BE2C (cell line): ENCODE measurements at regions not wholly inside any gene's neighbourhood (a gene's known extent, or its start where the extent isn't known, plus 50 kb on each side); places are given as distances from the start of the nearest gene placed in this dataset.

Experiments used
- DNase-seq: peaks from one replicate; pipeline ENCODE4 v3.0.0-alpha.2; 2020
- H3K27me3 ChIP-seq: fragments of 250-450 bp; sonication (Bioruptor Pico); 2 replicates; pipeline ENCODE4 v1.5.1; 2020; ENCODE audit warnings: mild to moderate bottlenecking
- H3K36me3 ChIP-seq: fragments of 250-450 bp; sonication (Bioruptor Pico); 2 replicates; pipeline ENCODE4 v1.5.1; 2020; ENCODE audit warnings: mild to moderate bottlenecking
- H3K4me1 ChIP-seq: fragments of 250-450 bp; sonication (Bioruptor Pico); 2 replicates; pipeline ENCODE4 v1.5.1; 2020
- H3K4me3 ChIP-seq: 2 replicates; pipeline ENCODE4 v1.5.1; 2011; ENCODE audit warnings: low read depth, low read length
- H3K9me3 ChIP-seq: fragments of 250-450 bp; sonication (Bioruptor Pico); 2 replicates; pipeline ENCODE4 v1.5.1; 2020
- TF ChIP-seq, protein P1 (sequence below): IDR thresholded peaks from 2 replicates; pipeline ENCODE4 v1.5.1; 2012; ENCODE audit warnings: mild to moderate bottlenecking, low read depth, low read length

GRCh38 chr17:43327834-43328420 lies 70.9 kb upstream of the ARL4D start:
- Histone ChIP-seq H3K36me3 (no peaks in the 10 kb centered on the region), H3K4me1 (peaks cover 9% of the 10 kb centered on the region), H3K4me3 (no peak overlapping the region), H3K9me3 (no peaks in the 10 kb centered on the region), H3K27me3 (no peaks in the 10 kb centered on the region)
- TF ChIP-seq, protein P1, sequence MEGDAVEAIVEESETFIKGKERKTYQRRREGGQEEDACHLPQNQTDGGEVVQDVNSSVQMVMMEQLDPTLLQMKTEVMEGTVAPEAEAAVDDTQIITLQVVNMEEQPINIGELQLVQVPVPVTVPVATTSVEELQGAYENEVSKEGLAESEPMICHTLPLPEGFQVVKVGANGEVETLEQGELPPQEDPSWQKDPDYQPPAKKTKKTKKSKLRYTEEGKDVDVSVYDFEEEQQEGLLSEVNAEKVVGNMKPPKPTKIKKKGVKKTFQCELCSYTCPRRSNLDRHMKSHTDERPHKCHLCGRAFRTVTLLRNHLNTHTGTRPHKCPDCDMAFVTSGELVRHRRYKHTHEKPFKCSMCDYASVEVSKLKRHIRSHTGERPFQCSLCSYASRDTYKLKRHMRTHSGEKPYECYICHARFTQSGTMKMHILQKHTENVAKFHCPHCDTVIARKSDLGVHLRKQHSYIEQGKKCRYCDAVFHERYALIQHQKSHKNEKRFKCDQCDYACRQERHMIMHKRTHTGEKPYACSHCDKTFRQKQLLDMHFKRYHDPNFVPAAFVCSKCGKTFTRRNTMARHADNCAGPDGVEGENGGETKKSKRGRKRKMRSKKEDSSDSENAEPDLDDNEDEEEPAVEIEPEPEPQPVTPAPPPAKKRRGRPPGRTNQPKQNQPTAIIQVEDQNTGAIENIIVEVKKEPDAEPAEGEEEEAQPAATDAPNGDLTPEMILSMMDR, result no peak
- no peak for DNase-seq

GRCh38 chr17:43327421-43327820 lies 71.4 kb upstream of the ARL4D start:
- no peaks in the 10 kb centered on the region for H3K9me3 ChIP-seq
- TF ChIP-seq, protein P1, result no peak
- DNase-seq, result no peak
- no peaks in the 10 kb centered on the region for H3K36me3 ChIP-seq
- no peaks in the 10 kb centered on the region for H3K27me3 ChIP-seq
- no peak overlapping the region for H3K4me3 ChIP-seq
- H3K4me1 ChIP-seq, result peaks cover 9% of the 10 kb centered on the region

DNA sequence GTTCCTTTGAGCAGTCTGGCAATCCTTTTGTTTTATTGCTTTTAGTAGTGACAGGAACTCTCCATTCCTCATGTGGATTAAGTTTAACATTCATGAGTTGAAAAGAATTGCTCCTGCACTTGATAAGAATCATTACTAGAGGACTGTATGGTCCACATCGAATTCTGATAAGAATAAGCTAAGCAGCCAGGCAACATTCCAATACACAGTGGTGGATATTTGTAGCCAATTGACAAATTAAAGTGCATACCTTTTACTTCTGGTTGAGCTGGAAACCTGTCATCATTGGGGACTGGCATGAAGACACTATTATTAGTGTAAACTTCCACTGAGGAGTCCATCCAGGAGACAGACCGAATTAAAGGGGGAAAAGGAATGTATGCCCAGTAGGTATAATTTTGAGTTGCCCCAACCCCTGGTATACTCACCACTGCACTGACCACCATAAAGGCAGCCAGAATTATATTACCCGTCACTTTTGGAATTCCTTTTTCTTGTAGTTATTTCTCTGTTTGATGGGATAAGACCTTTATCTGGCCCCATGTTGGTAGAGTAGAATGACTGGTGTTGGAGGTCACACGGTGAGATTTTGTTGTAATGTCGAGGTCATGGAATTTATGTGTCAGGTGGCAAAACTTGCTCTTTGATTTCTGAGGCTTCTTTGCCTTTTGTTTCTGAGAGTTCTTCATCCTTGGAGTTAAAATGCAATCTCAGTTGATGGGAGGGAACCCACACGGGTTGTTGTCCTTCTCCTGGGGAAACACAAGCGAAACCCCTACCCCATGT lies 72.1 kb upstream of the ARL4D start:
- H3K27me3 ChIP-seq, result no peaks in the 10 kb centered on the region
- no peaks in the 10 kb centered on the region for H3K36me3 ChIP-seq
- H3K9me3 ChIP-seq, result no peaks in the 10 kb centered on the region
- no peak for DNase-seq
- TF ChIP-seq, protein P1, result no peak
- H3K4me1 ChIP-seq, result peaks cover 9% of the 10 kb centered on the region
- H3K4me3 ChIP-seq, result no peak overlapping the region

DNA sequence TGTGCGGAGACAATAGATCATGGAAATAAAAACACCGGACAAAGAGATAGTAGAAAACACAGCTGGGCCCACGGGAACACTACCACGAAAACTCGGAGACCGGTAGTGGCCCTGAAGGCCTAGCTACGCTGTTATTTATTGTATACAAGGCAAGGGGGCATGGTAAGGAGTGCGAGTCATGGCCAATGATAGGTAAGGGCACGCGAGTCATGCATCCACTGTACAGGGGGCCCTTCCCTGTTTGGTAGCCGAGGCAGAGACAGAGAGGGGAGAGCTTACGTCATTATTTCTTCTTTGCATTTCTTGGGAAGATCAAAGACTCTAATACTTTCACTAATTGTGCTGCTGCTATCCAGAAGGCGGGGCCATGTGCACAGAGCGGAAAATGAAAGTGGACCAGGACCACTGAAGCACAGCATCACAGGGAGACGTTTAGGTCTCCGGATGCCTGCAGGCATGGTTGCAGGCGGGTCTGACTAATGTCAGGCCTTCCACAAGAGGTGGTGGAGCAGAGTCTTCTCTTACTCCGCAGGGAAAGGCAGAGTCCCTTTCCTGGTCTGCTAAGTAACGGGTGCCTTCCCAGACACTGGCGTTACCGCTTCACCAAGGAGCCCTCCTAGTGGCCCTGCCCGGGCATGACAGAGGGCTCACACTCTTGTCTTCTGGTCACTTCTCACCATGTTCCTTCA lies 74.4 kb upstream of the ARL4D start:
- peak overlapping the region; percentile 41 for H3K4me3 ChIP-seq
- TF ChIP-seq, protein P1, result peak; percentile 65
- no peaks in the 10 kb centered on the region for H3K9me3 ChIP-seq
- H3K4me1 ChIP-seq, result peaks cover 9% of the 10 kb centered on the region
- no peaks in the 10 kb centered on the region for H3K27me3 ChIP-seq
- no peaks in the 10 kb centered on the region for H3K36me3 ChIP-seq
- DNase-seq, result peak; percentile 69

DNA sequence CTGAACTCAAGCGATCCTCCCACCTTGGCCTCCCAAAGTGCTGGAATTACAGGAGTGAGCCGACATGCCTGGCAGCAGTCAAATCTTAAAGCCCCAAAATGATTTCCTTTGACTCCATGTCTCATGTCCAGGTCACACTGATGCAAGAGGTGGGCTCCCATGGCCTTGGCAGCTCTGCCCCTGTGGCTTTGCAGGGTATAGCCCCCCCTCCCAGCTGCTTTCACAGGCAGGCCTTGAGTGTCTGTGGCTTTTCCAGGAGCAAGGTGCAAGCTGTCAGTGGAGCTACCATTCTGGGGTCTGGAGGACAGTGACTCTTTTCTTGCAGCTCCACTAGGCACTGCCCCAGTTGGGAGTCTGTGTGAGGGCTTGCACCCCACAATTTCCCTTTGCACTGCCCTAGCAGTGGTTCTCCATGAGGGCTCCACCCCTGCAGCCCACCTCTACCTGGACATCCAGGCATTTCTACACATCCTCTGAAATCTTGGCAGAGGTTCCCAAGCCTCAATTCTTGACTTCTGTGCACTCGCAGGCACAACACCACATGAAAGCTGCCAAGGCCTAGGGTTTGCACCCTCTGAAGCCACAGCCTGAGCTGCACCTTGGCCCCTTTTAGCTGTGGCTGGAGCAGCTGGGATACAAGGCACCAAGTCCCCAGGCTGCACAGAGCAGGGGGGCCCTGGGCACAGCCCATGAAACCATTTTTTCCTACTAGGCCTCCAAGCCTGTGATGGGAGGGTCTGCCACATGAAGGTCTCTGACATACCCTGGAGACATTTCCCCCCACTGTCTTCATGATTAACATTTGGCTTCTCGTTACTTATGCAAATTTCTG lies 79.3 kb upstream of the ARL4D start:
- DNase-seq, result no peak
- no peak overlapping the region for H3K4me3 ChIP-seq
- H3K9me3 ChIP-seq, result no peaks in the 10 kb centered on the region
- TF ChIP-seq, protein P1, result no peak
- no peaks in the 10 kb centered on the region for H3K36me3 ChIP-seq
- H3K4me1 ChIP-seq, result peaks cover 7% of the 10 kb centered on the region
- no peaks in the 10 kb centered on the region for H3K27me3 ChIP-seq
